Nephron progenitor cell (in vitro differentiated cells): ENCODE measurements at regions not wholly inside any gene's neighbourhood (a gene's known extent, or its start where the extent isn't known, plus 50 kb on each side); places are given as distances from the start of the nearest gene placed in this dataset.

Experiments
- DNase-seq: peaks from one replicate; pipeline ENCODE4 v3.0.0; 2021
- H3K27ac Mint-ChIP-seq: 2 replicates; pipeline ENCODE4 v1.8.0; 2021; ENCODE audit warnings: mild to moderate bottlenecking, moderate library complexity, mixed read lengths
- H3K27me3 Mint-ChIP-seq: 2 replicates; pipeline ENCODE4 v1.8.0; 2021; ENCODE audit warnings: mild to moderate bottlenecking, low read depth, mixed read lengths; ENCODE audit not compliant: poor library complexity
- H3K36me3 Mint-ChIP-seq: 2 replicates; pipeline ENCODE4 v1.8.0; 2021; ENCODE audit warnings: low read depth, mixed read lengths
- H3K4me1 Mint-ChIP-seq: 2 replicates; pipeline ENCODE4 v1.8.0; 2021; ENCODE audit warnings: mixed read lengths
- H3K4me3 Mint-ChIP-seq: 2 replicates; pipeline ENCODE4 v1.8.0; 2021; ENCODE audit warnings: mild to moderate bottlenecking, moderate library complexity, mixed read lengths
- H3K9me3 Mint-ChIP-seq: 2 replicates; pipeline ENCODE4 v1.8.0; 2021; ENCODE audit warnings: mild to moderate bottlenecking, moderate library complexity, mixed read lengths
- TF ChIP-seq, protein P1 (sequence below): fragments of 200-600 bp; sonication (generic); IDR thresholded peaks from 2 replicates; pipeline ENCODE4 v1.5.0; 2021; ENCODE audit warnings: antibody characterized with exemption

DNA sequence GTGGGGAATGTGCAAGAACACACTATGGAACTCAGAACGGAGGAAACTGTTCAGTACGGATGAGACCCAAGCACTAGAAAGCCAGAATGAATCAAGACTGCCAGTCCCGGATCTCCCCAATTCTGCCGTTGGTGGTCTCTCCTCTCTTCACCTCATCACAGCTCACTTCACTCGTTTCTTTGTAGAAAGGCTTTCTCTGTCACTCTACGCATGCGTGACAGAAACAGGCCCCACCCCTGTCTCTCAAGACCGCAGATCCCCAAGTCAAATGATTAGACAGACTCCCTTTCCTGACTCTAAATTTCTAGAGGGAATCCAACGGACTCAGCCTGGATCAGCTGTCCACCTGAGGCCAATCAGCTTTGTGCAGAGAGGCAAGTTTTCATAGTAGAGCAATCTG lies 505.7 kb upstream of the ADAMTS9 start:
- Mint-ChIP-seq H3K36me3 (no peaks in the 10 kb centered on the region), H3K27ac (no peak overlapping the region), H3K9me3 (no peaks in the 10 kb centered on the region), H3K27me3 (peaks cover 3% of the 10 kb centered on the region), H3K4me3 (no peak overlapping the region), H3K4me1 (peaks cover 47% of the 10 kb centered on the region)
- DNase-seq = no peak
- TF ChIP-seq, protein P1, sequence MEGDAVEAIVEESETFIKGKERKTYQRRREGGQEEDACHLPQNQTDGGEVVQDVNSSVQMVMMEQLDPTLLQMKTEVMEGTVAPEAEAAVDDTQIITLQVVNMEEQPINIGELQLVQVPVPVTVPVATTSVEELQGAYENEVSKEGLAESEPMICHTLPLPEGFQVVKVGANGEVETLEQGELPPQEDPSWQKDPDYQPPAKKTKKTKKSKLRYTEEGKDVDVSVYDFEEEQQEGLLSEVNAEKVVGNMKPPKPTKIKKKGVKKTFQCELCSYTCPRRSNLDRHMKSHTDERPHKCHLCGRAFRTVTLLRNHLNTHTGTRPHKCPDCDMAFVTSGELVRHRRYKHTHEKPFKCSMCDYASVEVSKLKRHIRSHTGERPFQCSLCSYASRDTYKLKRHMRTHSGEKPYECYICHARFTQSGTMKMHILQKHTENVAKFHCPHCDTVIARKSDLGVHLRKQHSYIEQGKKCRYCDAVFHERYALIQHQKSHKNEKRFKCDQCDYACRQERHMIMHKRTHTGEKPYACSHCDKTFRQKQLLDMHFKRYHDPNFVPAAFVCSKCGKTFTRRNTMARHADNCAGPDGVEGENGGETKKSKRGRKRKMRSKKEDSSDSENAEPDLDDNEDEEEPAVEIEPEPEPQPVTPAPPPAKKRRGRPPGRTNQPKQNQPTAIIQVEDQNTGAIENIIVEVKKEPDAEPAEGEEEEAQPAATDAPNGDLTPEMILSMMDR = no peak

DNA sequence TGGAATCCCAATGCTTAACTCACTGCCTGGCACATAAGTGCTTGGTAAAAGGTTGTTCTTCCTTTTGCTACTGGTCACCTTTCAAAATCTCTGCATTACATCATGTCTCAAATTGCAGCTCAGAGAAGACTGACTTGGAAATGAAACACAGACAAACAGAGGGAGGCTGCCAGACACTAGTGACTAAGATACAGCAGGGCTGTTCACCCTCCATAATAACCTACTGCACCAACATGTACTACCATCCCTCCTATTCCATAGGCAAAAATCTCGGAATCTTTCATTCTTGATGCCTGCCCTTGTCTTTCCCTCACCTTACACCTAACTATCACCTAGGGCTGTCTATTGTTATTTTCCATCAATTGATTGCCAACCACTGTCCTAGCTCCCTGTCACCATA lies 502.3 kb upstream of the ADAMTS9 start:
- H3K4me1 Mint-ChIP-seq = peaks cover 17% of the 10 kb centered on the region
- TF ChIP-seq, protein P1 = no peak
- H3K36me3 Mint-ChIP-seq = no peaks in the 10 kb centered on the region
- no peaks in the 10 kb centered on the region for H3K9me3 Mint-ChIP-seq
- no peak overlapping the region for H3K4me3 Mint-ChIP-seq
- no peak for DNase-seq
- no peak overlapping the region for H3K27ac Mint-ChIP-seq
- peaks cover 3% of the 10 kb centered on the region for H3K27me3 Mint-ChIP-seq

DNA sequence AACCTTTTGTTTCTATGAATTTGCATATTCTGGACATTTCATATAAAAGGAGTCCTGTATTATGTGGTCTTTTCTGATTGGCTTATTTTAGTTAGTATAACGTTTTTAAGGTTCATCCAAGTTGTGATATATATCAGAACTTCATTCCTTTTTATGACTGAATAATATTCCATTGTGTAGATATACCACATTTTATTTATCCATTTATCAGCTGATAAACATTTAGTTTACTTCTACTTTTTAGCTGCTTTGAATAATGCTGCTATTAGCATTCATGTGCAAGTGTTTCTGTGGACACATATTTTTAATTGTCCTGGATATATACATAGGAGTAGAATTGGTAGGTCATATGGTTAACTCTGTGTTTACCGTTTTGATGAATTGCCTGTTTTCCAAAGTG lies 498.5 kb upstream of the ADAMTS9 start:
- H3K36me3 Mint-ChIP-seq = no peaks in the 10 kb centered on the region
- no peak for DNase-seq
- no peak overlapping the region for H3K27ac Mint-ChIP-seq
- H3K4me3 Mint-ChIP-seq = no peak overlapping the region
- H3K4me1 Mint-ChIP-seq = no peaks in the 10 kb centered on the region
- H3K9me3 Mint-ChIP-seq = no peaks in the 10 kb centered on the region
- TF ChIP-seq, protein P1 = no peak
- peaks cover 7% of the 10 kb centered on the region for H3K27me3 Mint-ChIP-seq

DNA sequence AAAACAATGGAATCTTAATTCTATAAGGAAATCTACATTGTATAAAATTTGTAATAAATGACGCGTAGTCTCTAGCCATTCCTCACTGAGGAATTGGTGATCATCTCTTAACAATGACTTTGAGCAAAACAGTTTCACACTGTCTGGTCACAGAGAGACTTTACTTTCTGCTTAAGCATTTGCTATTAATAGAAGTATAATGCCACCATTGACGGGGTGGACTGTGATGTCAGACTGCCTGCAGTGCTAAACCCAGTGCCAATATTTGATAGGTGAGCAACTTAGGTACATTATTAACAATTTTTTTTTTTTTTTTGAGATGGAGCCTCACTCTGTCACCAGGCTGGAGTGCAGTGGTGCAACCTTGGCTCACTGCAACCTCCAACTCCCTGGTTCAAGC lies 494.9 kb upstream of the ADAMTS9 start:
- DNase-seq = no peak
- Mint-ChIP-seq H3K27ac (no peak overlapping the region), H3K27me3 (peaks cover 4% of the 10 kb centered on the region), H3K9me3 (no peaks in the 10 kb centered on the region), H3K4me1 (no peaks in the 10 kb centered on the region), H3K4me3 (no peak overlapping the region), H3K36me3 (no peaks in the 10 kb centered on the region)
- TF ChIP-seq, protein P1 = no peak

DNA sequence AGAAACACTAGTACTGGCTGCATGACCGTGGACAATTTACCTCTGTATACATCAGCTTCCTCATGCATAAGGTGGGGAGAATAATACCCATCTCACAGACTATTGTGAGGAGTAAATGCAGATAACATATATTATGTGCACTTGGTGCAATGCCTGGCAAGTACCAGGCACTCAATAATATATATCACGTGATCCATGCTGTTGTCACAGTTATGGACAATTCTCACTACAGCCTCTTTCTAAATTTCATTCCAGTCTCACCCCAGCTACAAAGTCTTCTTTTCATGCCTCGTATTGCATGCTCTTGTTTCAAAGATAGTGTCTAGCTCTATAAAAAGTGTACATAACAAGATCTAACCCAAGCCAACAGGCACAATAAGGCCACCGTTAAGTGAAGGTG lies 494.3 kb upstream of the ADAMTS9 start:
- Mint-ChIP-seq H3K4me1 (no peaks in the 10 kb centered on the region), H3K36me3 (no peaks in the 10 kb centered on the region), H3K27ac (no peak overlapping the region), H3K27me3 (peaks cover 4% of the 10 kb centered on the region), H3K9me3 (no peaks in the 10 kb centered on the region), H3K4me3 (no peak overlapping the region)
- no peak for DNase-seq
- TF ChIP-seq, protein P1 = no peak

DNA sequence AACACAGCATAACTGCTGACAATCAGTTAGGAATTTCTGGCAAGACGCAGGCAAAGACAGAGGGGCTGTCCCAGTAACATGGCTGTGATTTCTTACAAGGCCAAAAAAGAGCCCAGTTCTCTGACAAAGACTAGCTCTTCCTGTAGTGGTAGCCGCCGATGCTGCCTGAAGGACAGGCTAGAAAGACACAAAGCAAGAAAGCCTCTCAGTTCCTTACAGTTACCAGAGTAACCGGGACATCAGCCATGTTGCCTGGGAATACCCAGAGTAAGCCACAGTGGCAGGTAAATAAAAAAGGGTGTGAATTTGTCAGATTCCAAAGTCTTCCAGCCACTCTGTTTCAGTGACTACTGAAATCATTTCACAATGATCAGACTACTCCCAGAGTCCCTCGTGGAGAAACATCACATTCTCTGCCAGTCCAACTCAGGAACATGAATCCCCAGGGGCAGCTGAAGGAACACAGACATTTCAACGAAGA lies 493.6 kb upstream of the ADAMTS9 start:
- Mint-ChIP-seq H3K27ac (no peak overlapping the region), H3K36me3 (no peaks in the 10 kb centered on the region), H3K27me3 (peaks cover 4% of the 10 kb centered on the region), H3K4me1 (no peaks in the 10 kb centered on the region), H3K4me3 (no peak overlapping the region), H3K9me3 (no peaks in the 10 kb centered on the region)
- TF ChIP-seq, protein P1 = no peak
- DNase-seq = no peak
